ENCODE measurements at regions not wholly inside any gene's neighbourhood (a gene's known extent, or its start where the extent isn't known, plus 50 kb on each side); places are given as distances from the start of the nearest gene placed in this dataset.

DNA sequence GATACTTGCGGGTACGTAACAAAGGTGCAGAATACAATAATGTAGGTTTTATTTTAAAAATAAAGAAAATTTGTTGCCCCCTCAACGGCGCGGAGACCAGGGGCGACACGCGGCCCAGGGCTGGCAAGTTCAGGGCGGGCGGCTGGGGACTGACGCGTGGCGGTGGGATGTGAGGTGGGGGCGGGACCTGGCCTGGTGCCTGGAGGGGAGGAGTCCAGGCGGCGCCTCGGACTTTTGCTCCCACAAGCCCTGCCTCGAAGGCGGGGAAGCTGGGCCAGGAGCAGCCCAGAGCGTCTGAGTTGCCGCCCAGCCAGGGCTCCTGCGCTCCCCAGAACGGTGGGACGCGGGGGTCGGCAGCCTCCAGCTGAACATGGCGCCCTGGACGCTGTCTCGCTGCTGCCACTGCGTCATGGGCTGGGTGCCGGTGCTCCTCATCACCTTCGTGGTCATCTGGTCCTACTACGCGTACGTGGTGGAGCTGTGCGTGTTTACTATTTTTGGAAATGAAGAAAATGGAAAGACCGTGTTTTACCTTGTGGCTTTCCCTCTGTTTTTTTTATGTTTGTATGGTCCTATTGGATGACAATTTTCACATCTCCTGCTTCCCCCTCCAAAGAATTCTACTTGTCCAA, 1122.8 kb upstream of the ATXN8OS start:
- no peaks in the 10 kb centered on the region for H3K36me3 ChIP-seq (ENCODE audit: control insufficient read depth in 2 of 2, insufficient read depth in 2 of 2, low read length in 1 of 2)
- no peaks in the 10 kb centered on the region for H3K79me2 ChIP-seq (ENCODE audit: control insufficient read depth, insufficient read depth, low read length)
- FAIRE-seq (no peak), DNase-seq (ENCODE audit: low read depth, low spot score) (no peak), ATAC-seq (no peak)
- in situ Hi-C loops (cut with MboI) (no loop called here), intact Hi-C loops (cut with micrococcal nuclease; ENCODE audit: unreplicated experiment) (no loop called here)
- no TSS peak for BruUV-seq (replicated peaks)
- H4K20me1 ChIP-seq (ENCODE audit: control insufficient read depth, insufficient read depth) = no peaks in the 10 kb centered on the region
- no peak overlapping the region for H3K4me2 ChIP-seq (ENCODE audit: control insufficient read depth, insufficient read depth)
- TF ChIP-seq STAT1 (conservative IDR thresholded peaks at IDR 0.05) (no peak), TBL1XR1 (IDR thresholded peaks at IDR 0.05; ENCODE audit: low read depth, low read length) (no peak), LARP7 (IDR thresholded peaks at IDR 0.05) (no peak), PAX5 (IDR thresholded peaks at IDR 0.05; ENCODE audit: borderline replicate concordance, low read depth, low read length) (no peak), ESRRA (IDR thresholded peaks at IDR 0.05; ENCODE audit: low read length) (no peak), MEF2B (IDR thresholded peaks at IDR 0.05; ENCODE audit: partially characterized antibody, poor library complexity, severe bottlenecking) (no peak), BHLHE40 (IDR thresholded peaks at IDR 0.05; ENCODE audit: borderline replicate concordance in 1 of 2, low read depth in 2 of 2, low read length in 1 of 2) (no peak), SIN3A (IDR thresholded peaks at IDR 0.05; ENCODE audit: low read depth, low read length) (no peak), WRNIP1 (IDR thresholded peaks at IDR 0.05; ENCODE audit: borderline replicate concordance, low read depth, low read length) (no peak), IKZF1 (conservative IDR thresholded peaks at IDR 0.05) (no peak), RCOR1 (conservative IDR thresholded peaks at IDR 0.05; ENCODE audit: low read depth, low read length) (no peak), MYC (IDR thresholded peaks at IDR 0.05; ENCODE audit: insufficient read depth, insufficient read length, insufficient replicate concordance, low read length, severe bottlenecking) (no peak), CBX3 (IDR thresholded peaks at IDR 0.05; ENCODE audit: borderline replicate concordance, low read depth) (no peak), NR2C2 (IDR thresholded peaks at IDR 0.05; ENCODE audit: borderline replicate concordance, control insufficient read depth, insufficient read length, low read depth) (no peak), PAX8 (IDR thresholded peaks at IDR 0.05) (no peak)
- TF ChIP-seq, protein P1, sequence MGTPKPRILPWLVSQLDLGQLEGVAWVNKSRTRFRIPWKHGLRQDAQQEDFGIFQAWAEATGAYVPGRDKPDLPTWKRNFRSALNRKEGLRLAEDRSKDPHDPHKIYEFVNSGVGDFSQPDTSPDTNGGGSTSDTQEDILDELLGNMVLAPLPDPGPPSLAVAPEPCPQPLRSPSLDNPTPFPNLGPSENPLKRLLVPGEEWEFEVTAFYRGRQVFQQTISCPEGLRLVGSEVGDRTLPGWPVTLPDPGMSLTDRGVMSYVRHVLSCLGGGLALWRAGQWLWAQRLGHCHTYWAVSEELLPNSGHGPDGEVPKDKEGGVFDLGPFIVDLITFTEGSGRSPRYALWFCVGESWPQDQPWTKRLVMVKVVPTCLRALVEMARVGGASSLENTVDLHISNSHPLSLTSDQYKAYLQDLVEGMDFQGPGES (IDR thresholded peaks at IDR 0.05) = no peak
- WGBS (ENCODE audit: insufficient coverage, insufficient replicate concordance, low lambda C conversion rate, missing lambda C conversion rate) = 73% methylated on average over 31 of the region's 37 CpGs
- H3K4me1 ChIP-seq (ENCODE audit: control insufficient read depth, insufficient read depth, low read length) = no peaks in the 10 kb centered on the region
- no peaks in the 10 kb centered on the region for H3K9me3 ChIP-seq (replicated peaks; ENCODE audit: control insufficient read depth, insufficient read depth, low read length)
- no peak overlapping the region for H2AFZ ChIP-seq (ENCODE audit: control insufficient read depth, low read depth, low read length)
- no peak overlapping the region for H3K27ac ChIP-seq (ENCODE audit: control insufficient read depth, insufficient read depth)
- no peak overlapping the region for H3K9ac ChIP-seq (ENCODE audit: control insufficient read depth, insufficient read depth, low read length)
- SMC1A ChIA-PET (ENCODE audit: uncharacterized antibody, unreplicated experiment) = no interaction called here
- CTCF ChIA-PET = no interaction called here
- POLR2A ChIA-PET = no interaction called here
- H3K4me3 ChIP-seq = no peak overlapping the region
- RAD21 ChIA-PET (ENCODE audit: unreplicated experiment) = no interaction called here
- H3K27me3 ChIP-seq (replicated peaks in 1 of 2; ENCODE audit: control insufficient read depth in 2 of 2, insufficient read depth in 2 of 2, low read length in 1 of 2) = no peaks in the 10 kb centered on the region
